ENCODE measurements at regions not wholly inside any gene's neighbourhood (a gene's known extent, or its start where the extent isn't known, plus 50 kb on each side); places are given as distances from the start of the nearest gene placed in this dataset.
A peak's percentile ranks its signal among the peaks of the same experiment; 100 is the strongest.

DNA sequence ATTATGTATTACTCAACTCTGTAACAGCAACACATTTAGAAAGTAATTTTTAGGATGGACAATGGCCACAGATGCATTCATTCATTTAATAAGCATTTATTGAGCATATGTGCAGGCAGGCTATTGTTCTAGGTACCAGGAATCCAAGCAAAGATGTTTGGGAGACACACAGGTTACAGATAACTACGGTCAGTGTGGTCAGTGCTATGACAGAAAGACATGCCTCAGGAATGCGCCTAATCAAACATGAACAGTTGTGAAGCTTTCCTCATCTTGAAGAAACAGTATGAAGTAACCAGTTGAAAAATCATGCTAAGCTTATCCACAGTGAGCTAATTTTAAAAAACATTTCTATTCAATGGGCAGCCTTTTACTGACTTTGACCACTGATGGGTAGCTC lies 155.4 kb upstream of the CCDC54 start:
- no peak overlapping the region for H3K27ac ChIP-seq
- no peaks in the 10 kb centered on the region for H3K9me3 ChIP-seq (ENCODE audit: low read depth)
- H3K4me3 ChIP-seq: no peak overlapping the region
- no peaks in the 10 kb centered on the region for H3K79me2 ChIP-seq
- TF ChIP-seq EZH2 (IDR thresholded peaks at IDR 0.05; ENCODE audit: borderline replicate concordance) (no peak), EZH2phosphoT487 (IDR thresholded peaks at IDR 0.05; ENCODE audit: low read depth, severe bottlenecking, unreplicated experiment) (no peak)
- TF ChIP-seq, protein P1, sequence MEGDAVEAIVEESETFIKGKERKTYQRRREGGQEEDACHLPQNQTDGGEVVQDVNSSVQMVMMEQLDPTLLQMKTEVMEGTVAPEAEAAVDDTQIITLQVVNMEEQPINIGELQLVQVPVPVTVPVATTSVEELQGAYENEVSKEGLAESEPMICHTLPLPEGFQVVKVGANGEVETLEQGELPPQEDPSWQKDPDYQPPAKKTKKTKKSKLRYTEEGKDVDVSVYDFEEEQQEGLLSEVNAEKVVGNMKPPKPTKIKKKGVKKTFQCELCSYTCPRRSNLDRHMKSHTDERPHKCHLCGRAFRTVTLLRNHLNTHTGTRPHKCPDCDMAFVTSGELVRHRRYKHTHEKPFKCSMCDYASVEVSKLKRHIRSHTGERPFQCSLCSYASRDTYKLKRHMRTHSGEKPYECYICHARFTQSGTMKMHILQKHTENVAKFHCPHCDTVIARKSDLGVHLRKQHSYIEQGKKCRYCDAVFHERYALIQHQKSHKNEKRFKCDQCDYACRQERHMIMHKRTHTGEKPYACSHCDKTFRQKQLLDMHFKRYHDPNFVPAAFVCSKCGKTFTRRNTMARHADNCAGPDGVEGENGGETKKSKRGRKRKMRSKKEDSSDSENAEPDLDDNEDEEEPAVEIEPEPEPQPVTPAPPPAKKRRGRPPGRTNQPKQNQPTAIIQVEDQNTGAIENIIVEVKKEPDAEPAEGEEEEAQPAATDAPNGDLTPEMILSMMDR (IDR thresholded peaks at IDR 0.05; ENCODE audit: poor library complexity): no peak
- no peak overlapping the region for H3K4me2 ChIP-seq
- H2AFZ ChIP-seq: no peak overlapping the region
- H3K9me2 ChIP-seq (replicated peaks; ENCODE audit: insufficient read depth): no peaks in the 10 kb centered on the region
- H3K4me1 ChIP-seq (ENCODE audit: insufficient read depth): no peaks in the 10 kb centered on the region
- no peaks in the 10 kb centered on the region for H3K36me3 ChIP-seq (replicated peaks; ENCODE audit: insufficient read depth, low read depth)
- no peaks in the 10 kb centered on the region for H3K27me3 ChIP-seq
- 78% methylated on average over 2 of the region's 2 CpGs for WGBS (ENCODE audit: low lambda C conversion rate, missing lambda C conversion rate)
- H4K20me1 ChIP-seq (ENCODE audit: insufficient read depth, poor library complexity, severe bottlenecking): no peaks in the 10 kb centered on the region
- no peak for DNase-seq (ENCODE audit: low spot score)

DNA sequence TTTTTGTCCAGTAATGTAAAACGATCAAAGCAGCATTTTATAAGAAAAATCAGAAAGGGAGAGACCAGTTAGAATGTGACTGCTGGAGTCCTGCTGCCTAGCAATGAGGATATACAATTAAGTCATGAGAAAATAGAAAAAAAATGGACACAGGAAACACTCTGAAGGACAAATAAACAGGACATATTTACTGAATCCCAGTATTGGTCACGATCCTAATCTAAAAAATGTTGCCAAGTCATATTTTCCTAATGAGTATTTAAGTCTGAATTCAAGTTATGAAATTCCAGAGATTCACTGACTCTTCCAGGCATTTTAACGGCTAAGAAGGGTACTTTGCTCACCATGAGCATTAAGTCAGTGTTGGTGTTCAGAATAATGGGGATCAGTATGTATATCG lies 154.3 kb upstream of the CCDC54 start:
- WGBS (ENCODE audit: low lambda C conversion rate, missing lambda C conversion rate): 79% methylated on average over 4 of the region's 4 CpGs
- TF ChIP-seq EZH2phosphoT487 (IDR thresholded peaks at IDR 0.05; ENCODE audit: low read depth, severe bottlenecking, unreplicated experiment) (no peak), EZH2 (IDR thresholded peaks at IDR 0.05; ENCODE audit: borderline replicate concordance) (no peak)
- TF ChIP-seq, protein P1 (IDR thresholded peaks at IDR 0.05; ENCODE audit: poor library complexity): no peak
- H3K27ac ChIP-seq: peak overlapping the region; percentile 72
- H3K36me3 ChIP-seq (replicated peaks; ENCODE audit: insufficient read depth, low read depth): no peaks in the 10 kb centered on the region
- no peaks in the 10 kb centered on the region for H3K4me1 ChIP-seq (ENCODE audit: insufficient read depth)
- H3K9me2 ChIP-seq (replicated peaks; ENCODE audit: insufficient read depth): no peaks in the 10 kb centered on the region
- no peaks in the 10 kb centered on the region for H3K9me3 ChIP-seq (ENCODE audit: low read depth)
- H2AFZ ChIP-seq: peak overlapping the region; percentile 7
- no peak for DNase-seq (ENCODE audit: low spot score)
- H3K79me2 ChIP-seq: no peaks in the 10 kb centered on the region
- no peaks in the 10 kb centered on the region for H3K27me3 ChIP-seq
- H3K4me2 ChIP-seq: no peak overlapping the region
- no peaks in the 10 kb centered on the region for H4K20me1 ChIP-seq (ENCODE audit: insufficient read depth, poor library complexity, severe bottlenecking)
- H3K4me3 ChIP-seq: no peak overlapping the region

DNA sequence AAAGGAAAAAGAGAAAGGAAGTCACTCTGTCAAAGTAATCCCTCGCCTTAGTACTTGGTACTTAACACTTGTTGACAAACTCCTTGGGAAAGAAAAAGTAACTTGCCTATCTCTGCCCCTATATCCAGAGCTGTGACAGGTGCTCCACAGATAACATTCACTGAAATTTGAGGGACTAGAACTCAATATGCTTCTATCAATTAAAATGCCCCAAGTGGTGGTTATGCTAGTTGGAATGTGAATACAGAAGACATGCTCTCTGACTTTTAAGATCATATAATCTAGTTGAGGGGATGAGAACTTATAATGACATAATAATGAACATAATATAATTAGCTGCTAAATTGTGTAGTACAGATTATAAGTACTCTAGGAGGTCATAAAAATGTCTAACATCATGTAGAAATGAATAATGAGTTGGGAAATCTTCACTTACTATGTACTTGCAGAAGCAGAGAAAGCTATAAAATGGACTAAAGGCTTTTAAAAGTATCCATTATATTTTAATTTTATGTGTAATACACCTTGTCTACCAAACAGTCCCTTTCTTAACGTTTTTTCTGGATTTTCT lies 153.1 kb upstream of the CCDC54 start:
- H2AFZ ChIP-seq: no peak overlapping the region
- no peak overlapping the region for H3K27ac ChIP-seq
- H3K79me2 ChIP-seq: no peaks in the 10 kb centered on the region
- no peaks in the 10 kb centered on the region for H4K20me1 ChIP-seq (ENCODE audit: insufficient read depth, poor library complexity, severe bottlenecking)
- no peaks in the 10 kb centered on the region for H3K27me3 ChIP-seq
- no peak overlapping the region for H3K4me2 ChIP-seq
- TF ChIP-seq, protein P1 (IDR thresholded peaks at IDR 0.05; ENCODE audit: poor library complexity): no peak
- TF ChIP-seq EZH2 (IDR thresholded peaks at IDR 0.05; ENCODE audit: borderline replicate concordance): no peak
- TF ChIP-seq EZH2phosphoT487 (IDR thresholded peaks at IDR 0.05; ENCODE audit: low read depth, severe bottlenecking, unreplicated experiment): no peak
- WGBS (ENCODE audit: low lambda C conversion rate, missing lambda C conversion rate): 68% methylated on average over 2 of the region's 2 CpGs
- no peaks in the 10 kb centered on the region for H3K4me1 ChIP-seq (ENCODE audit: insufficient read depth)
- H3K36me3 ChIP-seq (replicated peaks; ENCODE audit: insufficient read depth, low read depth): no peaks in the 10 kb centered on the region
- no peaks in the 10 kb centered on the region for H3K9me2 ChIP-seq (replicated peaks; ENCODE audit: insufficient read depth)
- no peak overlapping the region for H3K4me3 ChIP-seq
- DNase-seq (ENCODE audit: low spot score): no peak
- no peaks in the 10 kb centered on the region for H3K9me3 ChIP-seq (ENCODE audit: low read depth)
